NCI-H774 (cell line): ENCODE measurements at regions not wholly inside any gene's neighbourhood (a gene's known extent, or its start where the extent isn't known, plus 50 kb on each side); places are given as distances from the start of the nearest gene placed in this dataset.
"Not testable (repeated sequence)": the region's sequence is repeated elsewhere in the genome, so short reads cannot be mapped to it uniquely, and the experiment has no call there.

ENCODE experiments used
- DNase-seq: peaks from one replicate; lab custom pipeline; 2025; lab: John Stamatoyannopoulos, UW

GRCh38 chr4:141459020-141459419 lies 177.4 kb upstream of the IL15 start:
- no peak for DNase-seq

GRCh38 chr4:141462361-141462760 lies 174.0 kb upstream of the IL15 start:
- no peak for DNase-seq

GRCh38 chr4:141463678-141464077 lies 172.7 kb upstream of the IL15 start:
- DNase-seq = no peak

- no peak for DNase-seq
Observed at GRCh38 chr4:141464366-141464765, 172.0 kb upstream of the IL15 start.

GRCh38 chr4:141465171-141465570 lies 171.2 kb upstream of the IL15 start:
- no peak for DNase-seq

- no peak for DNase-seq
Observed at GRCh38 chr4:141467225-141467624, 169.2 kb upstream of the IL15 start.

- no peak for DNase-seq
Observed at GRCh38 chr4:141469392-141469791, 167.0 kb upstream of the IL15 start.

GRCh38 chr4:141473026-141473540 lies 163.3 kb upstream of the IL15 start:
- DNase-seq = no peak

GRCh38 chr4:141473952-141474351 lies 162.4 kb upstream of the IL15 start:
- DNase-seq = no peak

GRCh38 chr4:141480950-141481349 lies 155.4 kb upstream of the IL15 start:
- no peak for DNase-seq

GRCh38 chr4:141484298-141484697 lies 152.1 kb upstream of the IL15 start:
- DNase-seq = not testable (repeated sequence)

GRCh38 chr4:141486375-141486997 lies 149.9 kb upstream of the IL15 start:
- DNase-seq = no peak

- no peak for DNase-seq
Observed at GRCh38 chr4:141497627-141498026, 138.8 kb upstream of the IL15 start.

- DNase-seq = no peak
Observed at GRCh38 chr4:141499261-141499853, 137.0 kb upstream of the IL15 start.

GRCh38 chr4:141501395-141501794 lies 135.0 kb upstream of the IL15 start:
- no peak for DNase-seq

GRCh38 chr4:141501931-141502330 lies 134.5 kb upstream of the IL15 start:
- DNase-seq = no peak

GRCh38 chr4:141502755-141503154 lies 133.6 kb upstream of the IL15 start:
- DNase-seq = no peak

GRCh38 chr4:141503260-141503659 lies 133.1 kb upstream of the IL15 start:
- DNase-seq = no peak

GRCh38 chr4:141511055-141511454 lies 125.3 kb upstream of the IL15 start:
- DNase-seq = no peak

GRCh38 chr4:141513866-141514265 lies 122.5 kb upstream of the IL15 start:
- no peak for DNase-seq

GRCh38 chr4:141518222-141518621 lies 118.2 kb upstream of the IL15 start:
- no peak for DNase-seq

GRCh38 chr4:141524116-141524515 lies 112.3 kb upstream of the IL15 start:
- no peak for DNase-seq

GRCh38 chr4:141524841-141525240 lies 111.5 kb upstream of the IL15 start:
- DNase-seq = no peak

- DNase-seq = no peak
Observed at GRCh38 chr4:141530627-141531026, 105.8 kb upstream of the IL15 start.
